OCI-LY1 (cell line): ENCODE measurements at regions not wholly inside any gene's neighbourhood (a gene's known extent, or its start where the extent isn't known, plus 50 kb on each side); places are given as distances from the start of the nearest gene placed in this dataset.

ENCODE experiments used
- H2AFZ ChIP-seq: fragments of 200-600 bp; sonication (generic), shearing (Covaris generic); 2 replicates; pipeline ENCODE4 v1.6.0; 2014; ENCODE audit warnings: antibody characterized with exemption, mild to moderate bottlenecking, low read length
- H3F3A ChIP-seq: fragments of 200-600 bp; sonication (generic), shearing (Covaris generic); 2 replicates; pipeline ENCODE4 v1.6.0; 2014; ENCODE audit warnings: mild to moderate bottlenecking, antibody characterized with exemption, low read length, moderate library complexity; ENCODE audit not compliant: insufficient read depth
- H3K27ac ChIP-seq: fragments of 200-600 bp; sonication (generic); 2 replicates; pipeline ENCODE4 v1.5.1; 2014; ENCODE audit warnings: low read length, mixed run types, mild to moderate bottlenecking, low read depth; ENCODE audit not compliant: poor library complexity, severe bottlenecking
- H3K27me3 ChIP-seq: fragments of 200-600 bp; sonication (generic); 2 replicates; pipeline ENCODE4 v1.6.0; 2014; ENCODE audit warnings: antibody characterized with exemption, mild to moderate bottlenecking, low read length, moderate library complexity; ENCODE audit not compliant: insufficient read depth
- H3K36me3 ChIP-seq: fragments of 200-600 bp; sonication (generic); 2 replicates; pipeline ENCODE4 v1.6.1; 2014; ENCODE audit warnings: mild to moderate bottlenecking, antibody characterized with exemption, low read length, moderate library complexity, mixed read lengths; ENCODE audit not compliant: insufficient read depth
- H3K4me1 ChIP-seq: fragments of 200-600 bp; sonication (generic); 2 replicates; pipeline ENCODE4 v1.5.1; 2014; ENCODE audit warnings: mild to moderate bottlenecking, low read length, moderate library complexity; ENCODE audit not compliant: insufficient read depth, severe bottlenecking
- H3K4me2 ChIP-seq: fragments of 200-600 bp; sonication (generic), shearing (Covaris generic); 2 replicates; pipeline ENCODE4 v1.6.1; 2014; ENCODE audit warnings: low read length
- H3K4me3 ChIP-seq: fragments of 200-600 bp; sonication (generic); 2 replicates; pipeline ENCODE4 v1.5.1; 2014; ENCODE audit warnings: low read length, low read depth, mild to moderate bottlenecking, mixed read lengths; ENCODE audit not compliant: poor library complexity, severe bottlenecking
- H3K79me2 ChIP-seq: fragments of 200-600 bp; shearing (Covaris generic); 2 replicates; pipeline ENCODE4 v1.6.1; 2016; ENCODE audit warnings: mixed run types, low read length, mixed read lengths; ENCODE audit not compliant: insufficient read depth
- H3K9ac ChIP-seq: fragments of 200-600 bp; sonication (generic), shearing (Covaris generic); 2 replicates; pipeline ENCODE4 v1.6.1; 2014; ENCODE audit warnings: mild to moderate bottlenecking, low read length, mixed read lengths
- H3K9me2 ChIP-seq: fragments of 200-600 bp; sonication (generic), shearing (Covaris generic); 2 replicates; pipeline ENCODE4 v1.6.1; 2014; ENCODE audit warnings: low read depth, mild to moderate bottlenecking, low read length, mixed read lengths
- H3K9me3 ChIP-seq: fragments of 200-600 bp; shearing (Covaris generic); 2 replicates; pipeline ENCODE4 v1.6.1; 2014; ENCODE audit warnings: low read length, mixed read lengths
- H4K20me1 ChIP-seq: fragments of 200-600 bp; sonication (generic), shearing (Covaris generic); 2 replicates; pipeline ENCODE4 v1.6.0; 2016; ENCODE audit warnings: mild to moderate bottlenecking, low read length; ENCODE audit not compliant: insufficient read depth
- CTCF ChIP-seq: fragments of 200-600 bp; sonication (generic), shearing (Covaris generic); IDR thresholded peaks from 2 replicates; pipeline ENCODE4 v1.5.1; 2017; ENCODE audit warnings: mild to moderate bottlenecking, antibody characterized with exemption, low read length, moderate library complexity, mixed read lengths
- EZH2 ChIP-seq: fragments of 200-600 bp; sonication (generic), shearing (Covaris generic); IDR thresholded peaks from 2 replicates; pipeline ENCODE4 v1.8.0; 2017; ENCODE audit warnings: borderline replicate concordance, mixed run types, mild to moderate bottlenecking, antibody characterized with exemption, low read length, moderate library complexity, mixed read lengths

DNA sequence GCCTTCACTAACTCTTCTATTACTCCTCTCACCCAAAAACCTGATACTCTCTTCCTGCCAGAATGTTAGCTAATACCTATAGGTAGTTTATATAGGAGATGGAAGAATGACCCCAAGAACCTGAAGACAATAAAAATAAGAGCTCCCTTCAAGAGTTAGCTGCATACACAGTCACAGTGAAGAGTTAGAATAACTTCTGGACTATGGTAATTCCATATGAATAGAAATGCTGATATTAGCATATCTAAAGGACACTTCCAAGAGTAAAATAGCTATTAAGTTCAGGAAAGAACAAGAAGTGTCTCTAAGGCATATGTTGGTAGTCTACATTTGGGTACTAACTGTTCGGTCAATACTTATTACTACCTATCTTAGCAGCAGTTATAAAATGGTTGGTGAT, 134.2 kb downstream of the VGLL3 start:
- Histone ChIP-seq H3K79me2 (no peaks in the 10 kb centered on the region), H3K4me1 (no peaks in the 10 kb centered on the region), H2AFZ (no peak overlapping the region), H3F3A (no peaks in the 10 kb centered on the region), H3K9ac (no peak overlapping the region), H3K27me3 (no peaks in the 10 kb centered on the region), H3K36me3 (no peaks in the 10 kb centered on the region), H3K4me2 (no peak overlapping the region), H3K4me3 (no peak overlapping the region), H3K9me3 (no peaks in the 10 kb centered on the region), H3K9me2 (no peaks in the 10 kb centered on the region), H3K27ac (no peak overlapping the region), H4K20me1 (no peaks in the 10 kb centered on the region; the same call in 1 of the 2 replicates)
- no peak for TF ChIP-seq CTCF
- TF ChIP-seq EZH2: no peak

GRCh38 chr3:86849991-86850390, 141.0 kb downstream of the VGLL3 start:
- no peaks in the 10 kb centered on the region for H3K27me3 ChIP-seq
- no peaks in the 10 kb centered on the region for H3K4me1 ChIP-seq
- no peak overlapping the region for H3K9ac ChIP-seq
- no peak for TF ChIP-seq EZH2
- TF ChIP-seq CTCF: no peak
- H3K36me3 ChIP-seq: no peaks in the 10 kb centered on the region
- no peaks in the 10 kb centered on the region for H4K20me1 ChIP-seq
- H3K9me3 ChIP-seq: no peaks in the 10 kb centered on the region
- no peaks in the 10 kb centered on the region for H3F3A ChIP-seq
- no peaks in the 10 kb centered on the region for H3K9me2 ChIP-seq
- H3K27ac ChIP-seq: no peak overlapping the region
- no peak overlapping the region for H3K4me2 ChIP-seq
- no peak overlapping the region for H2AFZ ChIP-seq
- H3K4me3 ChIP-seq: no peak overlapping the region
- H3K79me2 ChIP-seq: no peaks in the 10 kb centered on the region

- H3K27ac ChIP-seq: no peak overlapping the region
- no peak overlapping the region for H3K9ac ChIP-seq
- H3K27me3 ChIP-seq: no peaks in the 10 kb centered on the region
- H3K4me1 ChIP-seq: no peaks in the 10 kb centered on the region
- no peaks in the 10 kb centered on the region for H4K20me1 ChIP-seq
- no peaks in the 10 kb centered on the region for H3K9me2 ChIP-seq
- H3F3A ChIP-seq: no peaks in the 10 kb centered on the region
- H3K79me2 ChIP-seq: no peaks in the 10 kb centered on the region
- H3K36me3 ChIP-seq: no peaks in the 10 kb centered on the region
- TF ChIP-seq EZH2: no peak
- no peak for TF ChIP-seq CTCF
- H3K4me3 ChIP-seq: no peak overlapping the region
- H3K4me2 ChIP-seq: no peak overlapping the region
- H3K9me3 ChIP-seq: no peaks in the 10 kb centered on the region
- H2AFZ ChIP-seq: no peak overlapping the region
These were observed 145.2 kb downstream of the VGLL3 start for GRCh38 chr3:86845726-86846125.
